ENCODE measurements at regions not wholly inside any gene's neighbourhood (a gene's known extent, or its start where the extent isn't known, plus 50 kb on each side); places are given as distances from the start of the nearest gene placed in this dataset.
A peak's percentile ranks its signal among the peaks of the same experiment; 100 is the strongest.
"Not testable (repeated sequence)": the region's sequence is repeated elsewhere in the genome, so short reads cannot be mapped to it uniquely, and the experiment has no call there.

DNA sequence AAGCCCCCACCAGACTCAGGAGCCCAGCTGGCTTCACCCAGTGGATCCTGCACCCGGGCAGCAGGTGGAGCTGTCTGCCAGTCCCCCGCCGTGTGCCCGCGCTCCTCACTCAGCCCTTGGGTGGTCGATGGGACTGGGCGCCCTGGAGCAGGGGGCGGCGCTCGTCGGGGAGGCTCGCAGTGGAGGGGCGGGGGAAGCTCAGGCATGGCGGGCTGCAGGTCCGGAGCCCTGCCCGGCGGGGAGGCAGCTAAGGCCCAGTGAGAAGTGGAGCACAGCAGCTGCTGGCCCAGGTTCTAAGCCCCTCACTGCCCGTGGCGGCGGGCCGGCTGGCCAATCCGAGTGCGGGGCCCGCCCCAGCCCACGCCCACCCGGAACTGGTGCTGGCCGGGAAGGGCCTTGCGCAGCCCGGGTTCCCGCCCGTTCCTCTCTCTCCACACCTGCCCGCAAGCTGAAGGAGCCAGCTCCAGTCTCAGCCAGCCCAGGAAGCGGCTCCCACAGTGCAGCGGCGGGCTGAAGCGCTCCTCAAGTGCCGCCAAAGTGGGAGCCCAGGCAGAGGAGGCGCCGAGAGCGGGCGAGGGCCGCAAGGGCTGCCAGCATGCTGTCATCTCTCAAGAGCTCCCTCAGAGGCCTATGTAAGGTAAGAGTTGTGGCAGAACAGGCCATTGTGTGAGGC is 1307.8 kb upstream of the TMEFF2 start:
- peak; percentile 62 for DNase-seq

- no peak for DNase-seq
Observed at GRCh38 chr2:193496786-193497185, 1302.1 kb upstream of the TMEFF2 start.

DNA sequence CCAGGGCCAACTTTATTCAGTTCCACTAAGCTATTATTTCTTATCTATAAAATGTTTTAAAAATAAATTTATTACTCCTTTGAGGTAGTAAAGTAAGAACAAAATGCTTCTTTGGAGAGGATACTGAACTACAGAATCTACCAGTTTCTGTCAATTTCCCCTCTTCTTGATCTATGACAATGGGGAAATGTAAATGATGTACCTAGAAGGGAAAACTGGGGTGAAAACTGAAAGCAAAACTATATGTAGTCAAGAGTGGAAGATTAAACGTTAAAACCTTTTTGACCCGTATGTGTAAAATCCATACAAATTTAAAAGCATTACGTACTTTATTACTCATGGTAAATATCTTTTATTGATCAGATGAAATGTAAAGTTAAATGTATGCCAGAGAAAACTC is 1287.8 kb upstream of the TMEFF2 start:
- DNase-seq, result no peak

- DNase-seq, result no peak
Observed at GRCh38 chr2:193480187-193480586, 1285.5 kb upstream of the TMEFF2 start.

DNA sequence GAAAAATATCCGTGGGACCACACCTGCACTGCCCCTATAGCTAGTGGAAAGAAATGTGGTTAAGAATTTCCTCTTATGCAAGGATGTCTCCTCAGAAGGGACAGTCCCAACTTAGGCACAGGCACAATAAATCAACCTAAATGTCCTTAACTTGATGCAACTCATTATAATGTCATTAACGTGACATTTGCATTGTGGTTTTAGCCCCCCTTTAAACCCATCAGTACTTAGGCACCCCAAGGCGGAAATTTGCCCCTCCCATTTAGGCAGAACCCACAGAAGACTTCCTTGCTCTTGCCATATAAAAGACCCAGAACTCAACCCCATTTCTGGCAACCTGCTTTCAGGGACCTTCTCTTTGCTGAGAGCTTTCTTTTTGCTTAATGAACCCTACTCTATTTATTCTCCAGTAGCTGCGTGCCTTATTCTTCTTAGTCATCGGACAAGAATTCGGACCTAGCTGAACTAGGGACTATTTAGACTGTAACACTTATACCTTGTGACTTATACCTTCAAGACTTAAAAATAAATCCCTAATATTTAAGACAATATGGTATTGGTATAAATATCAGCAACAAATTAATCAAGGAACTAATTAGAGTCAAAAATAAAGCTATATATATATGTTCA is 1281.6 kb upstream of the TMEFF2 start:
- no peak for DNase-seq

GRCh38 chr2:193475038-193475437 is 1280.3 kb upstream of the TMEFF2 start:
- DNase-seq, result no peak

GRCh38 chr2:193469251-193469650 is 1274.5 kb upstream of the TMEFF2 start:
- DNase-seq, result no peak

GRCh38 chr2:193467276-193467987 is 1272.7 kb upstream of the TMEFF2 start:
- DNase-seq, result no peak

GRCh38 chr2:193463011-193463410 is 1268.3 kb upstream of the TMEFF2 start:
- DNase-seq, result no peak

GRCh38 chr2:193462411-193462810 is 1267.7 kb upstream of the TMEFF2 start:
- no peak for DNase-seq

- DNase-seq, result no peak
Observed at GRCh38 chr2:193461431-193461934, 1266.8 kb upstream of the TMEFF2 start.

DNA sequence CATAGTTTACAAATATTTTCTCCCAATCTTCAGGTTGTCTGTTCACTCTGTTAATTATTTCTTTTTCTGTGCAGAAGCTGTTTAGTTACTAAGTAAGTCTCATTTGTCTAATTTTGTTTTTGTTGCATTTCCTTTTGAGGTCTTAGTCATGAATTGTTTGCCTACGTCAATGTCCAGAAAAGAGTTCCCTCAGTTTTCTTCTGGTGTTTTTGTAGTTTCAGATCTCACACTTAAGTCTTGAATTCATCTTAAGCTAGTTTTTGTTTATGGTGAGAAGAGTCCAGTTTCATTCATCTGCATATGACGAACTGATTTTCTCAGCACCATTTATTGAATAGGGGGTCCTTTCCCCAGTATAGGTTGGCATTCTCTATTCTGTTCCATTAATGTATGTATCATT is 1252.2 kb upstream of the TMEFF2 start:
- no peak for DNase-seq

DNA sequence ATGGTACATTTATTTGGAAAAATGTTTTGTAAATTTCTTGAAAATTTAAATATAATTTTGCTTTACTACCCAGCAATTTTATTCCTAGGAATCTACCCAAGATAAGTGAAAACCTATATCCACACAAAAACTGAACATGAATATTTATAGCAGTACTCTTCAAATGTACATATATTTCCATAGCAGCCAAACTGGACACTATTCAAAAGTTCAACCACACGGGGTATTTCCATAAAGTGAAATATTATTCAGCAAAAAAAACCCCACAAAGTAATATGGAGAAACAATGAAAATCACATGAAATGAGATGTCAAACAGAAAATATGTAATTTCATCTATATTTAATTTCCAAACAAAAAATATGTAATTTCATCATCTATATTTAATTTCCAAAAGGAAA is 1247.6 kb upstream of the TMEFF2 start:
- no peak for DNase-seq

DNA sequence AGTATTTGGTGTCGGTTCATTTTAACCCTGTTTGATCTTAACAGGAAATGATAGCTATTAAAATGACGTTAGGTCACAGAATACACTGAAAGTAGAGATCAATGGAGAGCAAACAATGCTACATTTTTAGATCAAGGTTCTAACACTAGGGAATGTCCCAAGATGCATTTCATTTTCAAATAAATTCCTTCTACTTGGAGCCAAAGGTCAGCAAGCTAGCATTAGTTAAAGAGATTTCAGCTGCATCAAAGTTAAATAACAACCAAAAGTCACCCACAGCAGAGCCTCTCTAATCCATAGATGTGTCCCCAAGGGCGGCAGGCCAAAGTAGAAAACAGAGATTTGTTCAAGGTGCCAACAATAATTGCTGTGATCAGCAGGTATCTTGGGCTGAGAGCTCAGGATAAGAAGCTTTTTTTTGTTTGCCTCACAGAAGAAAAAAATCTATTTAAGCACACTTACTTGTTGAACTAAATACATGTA is 1233.6 kb upstream of the TMEFF2 start:
- DNase-seq, result no peak

GRCh38 chr2:193412368-193412767 is 1217.6 kb upstream of the TMEFF2 start:
- DNase-seq, result not testable (repeated sequence)

GRCh38 chr2:193409951-193410350 is 1215.2 kb upstream of the TMEFF2 start:
- DNase-seq, result no peak

- DNase-seq, result no peak
Observed at GRCh38 chr2:193382583-193382982, 1187.8 kb upstream of the TMEFF2 start.

DNA sequence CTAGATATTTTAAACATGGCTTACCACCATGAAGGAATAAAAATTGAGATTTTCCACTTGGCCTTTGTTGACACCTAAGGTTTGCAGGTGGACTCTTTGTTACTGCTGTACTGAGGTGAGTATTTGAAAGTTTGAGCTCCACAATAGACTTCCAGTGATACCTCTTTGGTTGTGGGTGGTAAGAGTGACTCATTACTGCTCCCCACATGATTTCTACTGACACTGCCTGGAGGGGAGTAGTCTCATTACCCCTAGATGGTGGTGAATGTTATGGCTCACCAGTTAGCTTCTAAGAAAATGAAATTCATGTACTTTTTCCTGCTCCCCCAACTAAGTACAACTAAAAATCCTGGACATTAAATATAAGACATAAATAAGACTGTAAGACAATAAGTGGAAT is 1183.1 kb upstream of the TMEFF2 start:
- DNase-seq, result no peak

GRCh38 chr2:193373120-193373519 is 1178.4 kb upstream of the TMEFF2 start:
- no peak for DNase-seq

DNA sequence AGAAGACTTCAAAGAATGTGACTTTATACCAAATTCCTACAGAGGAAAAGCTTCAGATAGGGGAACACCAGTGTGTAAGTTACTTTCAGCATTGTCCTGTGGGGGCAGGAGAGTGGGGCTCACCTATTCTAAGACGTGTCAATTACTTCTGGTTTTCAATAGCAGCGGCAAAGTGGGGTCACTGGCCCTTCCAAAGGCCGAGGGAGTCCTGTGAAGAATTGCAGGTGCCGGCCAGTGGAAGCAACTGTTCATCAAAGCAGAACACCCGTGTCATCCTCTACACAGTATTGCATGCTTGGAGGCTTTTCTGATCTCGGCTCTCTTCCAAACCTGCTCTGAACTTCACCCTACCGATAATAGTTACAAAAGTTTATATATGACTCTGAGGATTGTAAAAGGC is 1176.5 kb upstream of the TMEFF2 start:
- no peak for DNase-seq

- no peak for DNase-seq
Observed at GRCh38 chr2:193368615-193369014, 1173.9 kb upstream of the TMEFF2 start.

GRCh38 chr2:193357508-193357907 is 1162.8 kb upstream of the TMEFF2 start:
- no peak for DNase-seq

- not testable (repeated sequence) for DNase-seq
Observed at GRCh38 chr2:193352665-193353242, 1158.0 kb upstream of the TMEFF2 start.

DNA sequence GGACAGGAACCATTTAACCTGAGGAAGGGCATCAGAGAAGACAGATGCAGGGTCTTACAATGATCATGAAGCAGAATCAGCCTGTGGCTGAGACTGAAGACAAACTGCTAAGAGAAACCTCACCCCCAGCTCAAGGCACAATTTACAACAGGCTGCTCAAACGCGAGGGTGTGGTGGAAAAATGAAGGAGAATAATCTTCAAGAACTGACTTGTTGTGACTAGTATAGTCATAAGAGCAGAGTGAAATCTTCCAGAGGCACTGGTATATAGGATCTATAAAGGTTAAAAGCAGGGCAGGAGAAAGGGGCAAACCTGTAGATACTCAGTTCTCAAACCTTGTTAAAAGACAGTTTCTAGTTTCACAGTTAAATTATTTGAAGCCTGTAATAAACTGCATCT is 1155.8 kb upstream of the TMEFF2 start:
- no peak for DNase-seq

Data from NCI-H1694 treated with DMSO at 0.1 percent for 48 hours (cell line).